Astrocyte of the cerebellum (primary cell): ENCODE measurements at regions not wholly inside any gene's neighbourhood (a gene's known extent, or its start where the extent isn't known, plus 50 kb on each side); places are given as distances from the start of the nearest gene placed in this dataset.

ENCODE experiments used
- DNase-seq: peaks from one replicate; pipeline ENCODE4 v3.0.0-alpha.2; 2011; ENCODE audit warnings: low read depth
- H3K4me3 ChIP-seq: 2 replicates; pipeline ENCODE4 v1.5.1; 2011; ENCODE audit warnings: mild to moderate bottlenecking, low read depth, low read length, moderate library complexity
- in situ Hi-C: cut with HindIII; loops from 2 replicates; pipeline ENCODE4 v1.10.0; 2017; ENCODE audit warnings: low sequenced_read_pairs
- TF ChIP-seq, protein P1 (sequence below): IDR thresholded peaks from 2 replicates; pipeline ENCODE4 v1.5.1; 2012; ENCODE audit warnings: low read length, low read depth, moderate library complexity, mild to moderate bottlenecking; ENCODE audit errors: missing control alignments

DNA sequence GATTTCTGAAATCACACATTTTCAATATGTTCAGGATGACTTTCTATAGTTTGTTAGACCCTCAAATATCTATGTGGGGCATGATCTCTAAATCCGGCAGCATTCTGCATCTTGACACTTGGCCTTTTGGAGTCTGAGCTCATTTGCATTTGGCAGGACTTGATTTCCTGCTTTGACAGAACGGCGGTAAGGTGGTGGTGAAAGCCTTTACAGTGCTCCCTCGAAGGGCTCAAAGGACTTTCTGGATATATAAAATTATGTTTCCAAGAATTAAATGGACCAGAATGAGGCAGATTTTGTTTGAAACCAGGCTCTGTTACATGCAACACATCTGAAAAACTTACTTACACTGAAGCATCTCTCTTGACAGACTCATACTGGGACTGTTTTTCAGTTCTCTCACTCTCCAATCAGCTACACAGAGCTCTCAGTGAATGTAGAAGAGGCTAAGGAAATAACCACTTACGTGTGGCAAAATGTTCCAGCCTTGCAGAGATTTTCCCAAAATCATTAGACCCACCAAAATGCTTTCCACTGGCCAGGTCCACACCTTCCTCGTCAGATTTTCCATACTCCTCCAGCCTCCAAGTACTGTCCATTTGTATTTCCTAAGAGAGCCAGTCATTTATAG, 207.2 kb downstream of the SPRY2 start:
- TF ChIP-seq, protein P1, sequence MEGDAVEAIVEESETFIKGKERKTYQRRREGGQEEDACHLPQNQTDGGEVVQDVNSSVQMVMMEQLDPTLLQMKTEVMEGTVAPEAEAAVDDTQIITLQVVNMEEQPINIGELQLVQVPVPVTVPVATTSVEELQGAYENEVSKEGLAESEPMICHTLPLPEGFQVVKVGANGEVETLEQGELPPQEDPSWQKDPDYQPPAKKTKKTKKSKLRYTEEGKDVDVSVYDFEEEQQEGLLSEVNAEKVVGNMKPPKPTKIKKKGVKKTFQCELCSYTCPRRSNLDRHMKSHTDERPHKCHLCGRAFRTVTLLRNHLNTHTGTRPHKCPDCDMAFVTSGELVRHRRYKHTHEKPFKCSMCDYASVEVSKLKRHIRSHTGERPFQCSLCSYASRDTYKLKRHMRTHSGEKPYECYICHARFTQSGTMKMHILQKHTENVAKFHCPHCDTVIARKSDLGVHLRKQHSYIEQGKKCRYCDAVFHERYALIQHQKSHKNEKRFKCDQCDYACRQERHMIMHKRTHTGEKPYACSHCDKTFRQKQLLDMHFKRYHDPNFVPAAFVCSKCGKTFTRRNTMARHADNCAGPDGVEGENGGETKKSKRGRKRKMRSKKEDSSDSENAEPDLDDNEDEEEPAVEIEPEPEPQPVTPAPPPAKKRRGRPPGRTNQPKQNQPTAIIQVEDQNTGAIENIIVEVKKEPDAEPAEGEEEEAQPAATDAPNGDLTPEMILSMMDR, result no peak
- no peak for DNase-seq
- H3K4me3 ChIP-seq, result no peak overlapping the region
- in situ Hi-C loops, result no loop called here

DNA sequence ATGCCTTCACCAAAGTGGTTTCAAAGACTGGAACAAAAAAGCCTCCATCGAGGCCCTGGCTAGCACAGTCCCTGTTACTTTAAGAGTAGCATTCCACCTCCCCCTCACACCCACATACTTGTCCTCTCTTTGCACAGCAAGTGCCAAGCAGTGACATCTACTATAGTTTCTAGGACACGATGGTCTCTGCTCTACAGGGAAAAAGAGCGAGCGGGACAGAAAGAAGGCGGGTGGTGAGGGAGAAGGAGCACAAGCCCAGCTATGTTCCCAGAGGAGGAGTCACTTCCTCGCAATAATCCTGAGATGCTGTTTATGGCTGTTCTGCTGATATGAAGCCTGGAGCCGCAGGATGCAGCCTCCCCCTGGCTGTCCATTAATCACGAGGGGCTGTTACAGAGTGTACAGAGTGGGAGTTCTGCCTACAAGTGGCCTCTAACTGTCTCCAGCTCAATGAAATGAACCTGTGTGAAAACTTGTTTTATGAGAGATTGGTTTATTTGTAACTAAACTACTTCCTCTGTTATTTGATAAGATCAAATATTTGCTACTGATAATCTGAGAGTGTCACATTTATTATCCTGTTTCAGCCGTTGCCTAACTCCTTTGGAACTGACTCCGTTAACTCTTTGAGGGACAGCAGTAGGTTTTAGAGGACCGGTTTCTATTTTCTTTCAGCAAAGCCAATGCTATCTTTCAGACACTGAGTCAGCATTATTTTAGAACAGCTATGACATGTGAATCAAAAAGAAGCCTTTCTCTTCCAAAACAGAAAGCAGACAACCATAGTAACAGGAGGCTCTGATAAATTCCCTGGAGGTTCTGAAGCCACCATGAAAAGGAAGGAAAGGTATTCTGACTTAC, 208.0 kb downstream of the SPRY2 start:
- no peak for DNase-seq
- TF ChIP-seq, protein P1, result no peak
- peak overlapping the region; percentile 1 for H3K4me3 ChIP-seq
- in situ Hi-C loops, result no loop called here

DNA sequence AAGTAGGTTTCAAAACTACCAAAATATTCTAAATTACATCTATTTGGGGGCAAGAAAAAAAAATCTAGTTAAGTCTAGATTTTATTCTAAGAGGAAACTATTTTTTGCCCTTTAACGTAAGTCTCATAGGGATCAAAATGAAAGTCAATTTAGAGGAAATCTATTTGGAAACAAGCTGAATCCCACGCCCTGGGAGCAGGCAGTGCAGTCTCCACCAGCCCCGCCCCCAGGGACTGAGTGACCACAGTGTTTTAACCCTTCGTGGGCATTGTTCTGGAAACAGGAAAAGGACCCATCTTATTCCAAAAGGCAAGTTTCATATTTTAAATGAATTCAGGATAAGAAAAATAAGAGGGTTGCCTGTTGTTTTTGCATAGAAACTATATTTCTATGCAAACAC, 209.7 kb downstream of the SPRY2 start:
- TF ChIP-seq, protein P1, result no peak
- no peak for DNase-seq
- in situ Hi-C loops, result no loop called here
- peak overlapping the region; percentile 4 for H3K4me3 ChIP-seq

DNA sequence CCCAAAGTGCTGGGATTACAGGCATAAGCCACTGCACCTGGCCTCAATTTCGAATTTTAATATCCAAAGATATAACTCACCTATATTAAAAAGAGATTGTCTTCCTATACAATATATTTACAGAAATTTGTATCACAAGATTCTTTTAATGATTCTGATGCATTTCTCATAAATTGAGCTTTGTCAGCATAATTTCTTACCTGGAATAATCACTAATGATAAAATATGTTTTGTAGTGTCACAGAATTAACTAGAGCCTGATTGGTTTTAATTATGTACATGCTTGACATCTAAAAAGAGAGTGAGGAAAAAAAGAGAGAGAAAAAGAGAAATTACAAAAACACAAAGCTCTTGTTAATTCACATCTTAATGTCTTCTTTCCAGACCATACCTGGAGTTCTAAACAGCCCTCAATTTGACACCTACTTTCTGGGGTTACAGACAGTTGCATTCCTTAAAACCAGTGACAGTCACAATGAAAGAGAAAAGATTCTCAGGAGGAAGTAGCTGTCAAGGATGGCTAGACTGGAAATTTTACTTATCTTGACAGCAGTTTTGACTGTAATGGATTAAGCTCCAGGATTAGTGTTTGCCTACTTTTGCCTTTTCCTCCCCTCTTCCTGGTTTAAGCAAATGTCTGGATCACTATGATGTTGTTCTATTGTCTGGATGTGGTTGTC, 214.4 kb downstream of the SPRY2 start:
- TF ChIP-seq, protein P1, result no peak
- DNase-seq, result no peak
- H3K4me3 ChIP-seq, result no peak overlapping the region
- in situ Hi-C loops, result no loop called here

DNA sequence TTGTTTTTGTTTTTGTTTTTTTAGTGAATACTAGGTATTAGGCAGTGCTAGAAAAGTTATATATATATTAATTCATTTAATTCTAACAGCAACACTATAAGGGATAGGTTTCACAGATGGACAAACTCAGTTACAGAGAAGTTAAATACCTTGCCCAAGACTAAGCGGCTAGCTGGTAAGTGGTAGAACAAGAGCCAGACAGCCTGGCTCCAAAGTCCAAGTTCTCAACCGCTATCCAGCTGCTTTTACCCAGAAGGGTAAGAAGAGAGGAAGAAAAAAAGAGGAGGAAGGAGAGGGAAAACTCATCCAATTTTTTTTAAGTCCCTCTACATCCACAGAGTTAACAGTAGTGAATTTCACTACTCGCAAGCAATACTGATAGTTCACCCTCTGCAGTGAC, 217.0 kb downstream of the SPRY2 start:
- TF ChIP-seq, protein P1, result no peak
- H3K4me3 ChIP-seq, result no peak overlapping the region
- no peak for DNase-seq
- in situ Hi-C loops, result no loop called here

DNA sequence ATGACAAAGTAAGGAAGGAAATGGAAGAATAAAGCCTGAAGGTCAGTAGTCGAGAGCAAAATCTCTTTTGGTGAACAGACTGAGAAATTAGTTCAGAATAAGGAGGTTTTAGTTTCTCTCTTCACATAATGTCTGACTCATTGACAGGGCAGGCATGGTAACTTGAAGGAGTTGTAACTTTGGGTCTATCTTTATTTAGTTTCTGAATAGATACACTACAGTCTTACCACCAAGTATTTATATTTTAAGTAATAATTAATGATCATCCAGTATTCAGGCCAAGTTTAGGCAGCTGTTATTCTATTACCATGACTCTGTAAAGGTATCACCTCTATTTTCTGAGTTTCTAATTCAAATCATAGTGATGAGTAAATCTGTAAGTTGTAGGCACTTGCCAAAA, 219.9 kb downstream of the SPRY2 start:
- in situ Hi-C loops, result no loop called here
- DNase-seq, result no peak
- no peak overlapping the region for H3K4me3 ChIP-seq
- TF ChIP-seq, protein P1, result no peak
